Amygdala (tissue), 56 donors: ENCODE measurements at regions not wholly inside any gene's neighbourhood (a gene's known extent, or its start where the extent isn't known, plus 50 kb on each side); places are given as distances from the start of the nearest gene placed in this dataset.
A peak's percentile ranks its signal among the peaks of the same experiment; 100 is the strongest.

ENCODE experiments used
- DNase-seq, 56 donors: peaks; one replicate each; lab custom pipeline; 2025; lab: John Stamatoyannopoulos, UW

DNA sequence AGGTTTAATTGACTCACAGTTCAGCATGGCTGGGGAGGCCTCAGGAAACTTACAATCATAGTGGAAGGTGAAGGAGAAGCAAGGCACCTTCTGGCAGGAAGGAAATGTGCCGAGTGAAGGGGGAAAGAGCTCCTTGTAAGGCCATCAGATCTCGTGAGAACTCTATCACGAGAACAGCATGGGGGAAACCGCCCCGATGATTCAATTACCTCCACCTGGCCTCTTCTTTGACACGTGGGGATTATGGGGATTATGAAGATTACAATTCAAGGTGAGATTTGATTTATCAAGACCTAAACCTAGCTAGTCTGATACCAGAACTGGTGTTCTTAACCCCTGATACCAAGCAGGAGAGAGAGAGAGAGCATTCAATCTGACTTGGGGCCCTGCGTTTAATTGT, 258.7 kb downstream of the PTEN start:
- no peak for DNase-seq

- DNase-seq, result no peak
Observed at GRCh38 chr10:88122576-88122975, 259.2 kb downstream of the PTEN start.

DNA sequence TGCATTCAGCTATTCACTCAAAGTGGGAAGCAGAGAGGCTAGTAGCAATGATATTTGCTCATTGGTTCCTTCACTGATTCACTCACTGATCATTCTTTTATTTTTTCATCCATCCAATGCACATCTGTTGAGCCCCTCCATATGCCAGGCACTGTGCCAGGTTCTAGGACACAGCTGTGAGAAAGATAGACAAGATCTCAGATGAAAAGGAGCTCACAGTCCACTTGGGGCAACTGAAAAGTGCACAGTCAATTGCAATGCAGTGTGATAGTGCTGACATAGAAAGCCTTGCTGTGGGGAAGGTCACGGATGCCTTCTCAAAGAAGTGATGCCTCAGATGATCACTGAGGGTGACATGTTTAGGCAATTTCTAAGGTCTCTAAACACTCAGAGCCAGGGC, 262.3 kb downstream of the PTEN start:
- no peak for DNase-seq

- DNase-seq, result no peak
Observed at GRCh38 chr10:88126699-88127098, 263.3 kb downstream of the PTEN start.

DNA sequence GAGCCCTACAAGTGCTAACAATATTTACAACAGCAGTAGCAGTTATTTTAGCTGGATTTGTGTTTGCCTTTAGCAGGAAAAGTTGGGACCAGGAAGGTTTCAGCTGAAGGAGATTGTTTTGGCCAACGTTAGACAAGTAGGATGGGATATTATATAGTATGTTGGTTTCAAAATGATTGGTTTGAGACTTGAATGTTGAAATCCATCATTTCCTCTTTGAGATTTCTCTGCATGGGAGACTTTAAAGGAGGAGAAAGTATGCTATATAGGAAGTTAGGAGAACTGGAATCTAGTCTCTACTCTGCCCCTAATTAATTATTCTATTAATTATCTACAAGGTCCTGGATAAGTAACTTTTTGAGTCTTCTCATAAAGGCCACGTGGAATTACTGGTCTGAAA, 263.8 kb downstream of the PTEN start:
- DNase-seq, result no peak

GRCh38 chr10:88127766-88128165, 264.3 kb downstream of the PTEN start:
- DNase-seq, result no peak

GRCh38 chr10:88129013-88129412, 265.6 kb downstream of the PTEN start:
- no peak for DNase-seq

GRCh38 chr10:88130912-88131311, 267.5 kb downstream of the PTEN start:
- no peak for DNase-seq

DNA sequence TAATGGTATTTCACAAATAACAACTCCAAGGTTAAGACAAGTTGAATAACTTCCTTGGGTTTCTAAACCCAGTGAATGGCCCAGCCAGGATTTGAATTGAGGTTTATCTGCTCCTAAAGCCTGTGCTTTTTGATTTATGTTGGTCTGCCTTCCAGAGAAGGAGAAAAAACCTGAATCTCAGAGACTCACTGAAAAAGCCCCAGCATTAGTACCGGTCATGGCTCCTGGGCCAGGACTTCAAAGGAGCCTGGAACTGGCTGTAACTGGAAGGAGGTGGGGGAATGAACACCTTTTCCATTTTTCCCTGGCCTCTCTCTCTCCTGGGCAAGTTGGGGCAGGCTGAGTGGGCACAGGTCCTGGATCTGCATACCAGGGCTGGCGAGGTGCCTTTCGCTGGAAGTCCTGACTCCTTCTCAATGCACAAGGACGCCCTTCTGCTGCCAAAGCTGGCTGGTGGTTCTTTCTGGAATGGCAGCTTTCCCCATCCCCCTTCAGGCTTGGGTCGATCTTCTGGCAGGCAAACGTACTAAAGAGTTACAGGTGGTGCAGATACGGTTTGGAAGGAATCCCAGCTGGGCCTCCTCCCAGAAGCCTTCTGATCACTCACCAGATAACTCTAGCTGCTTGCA, 268.2 kb downstream of the PTEN start:
- peak in 6 of 56 donors; percentile 7 to 40 (median 12) for DNase-seq

DNA sequence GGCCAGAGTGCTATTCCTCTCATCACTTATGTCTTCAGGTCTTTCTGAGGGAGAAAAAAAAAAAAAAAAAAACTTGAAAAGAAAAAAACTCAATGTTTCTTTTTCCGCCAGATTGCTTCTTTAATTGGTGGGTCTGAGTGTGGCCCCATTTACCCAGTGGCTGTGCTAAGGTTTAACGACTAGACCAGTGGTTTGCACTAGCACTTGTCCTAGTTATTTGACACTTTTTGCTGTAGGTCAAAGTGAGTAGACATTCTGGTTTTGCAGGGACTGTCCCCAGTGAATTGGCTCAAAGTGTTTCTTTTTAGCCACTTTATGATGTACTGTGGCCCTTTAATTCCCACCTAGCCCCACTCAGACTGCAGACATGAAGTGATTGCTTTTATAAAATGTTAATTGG, 273.3 kb downstream of the PTEN start:
- DNase-seq, result no peak

DNA sequence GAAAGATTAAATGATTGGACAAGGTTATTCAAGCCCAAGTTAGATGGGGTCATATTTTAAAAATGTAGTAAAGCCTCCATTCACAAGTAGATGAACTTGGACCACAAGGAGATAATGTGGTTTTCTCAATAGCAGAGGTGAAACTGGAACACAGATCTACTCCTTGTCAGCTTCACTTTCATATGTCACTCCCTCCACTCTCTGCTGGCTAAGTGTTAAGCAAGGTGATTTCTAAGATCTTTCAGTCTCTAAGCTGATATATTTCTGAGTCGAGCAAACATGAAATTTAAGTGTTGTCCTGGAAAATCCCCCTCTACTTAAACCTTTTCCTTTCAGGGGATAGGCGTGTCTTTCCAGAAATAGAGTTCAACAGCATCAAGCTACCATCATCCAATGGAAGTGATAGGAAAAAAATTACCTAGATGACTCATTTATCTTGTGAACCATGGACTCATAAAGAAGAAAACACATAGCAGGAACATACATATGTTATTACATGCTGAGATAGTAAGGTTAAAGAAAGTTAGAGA, 275.0 kb downstream of the PTEN start:
- DNase-seq, result no peak

DNA sequence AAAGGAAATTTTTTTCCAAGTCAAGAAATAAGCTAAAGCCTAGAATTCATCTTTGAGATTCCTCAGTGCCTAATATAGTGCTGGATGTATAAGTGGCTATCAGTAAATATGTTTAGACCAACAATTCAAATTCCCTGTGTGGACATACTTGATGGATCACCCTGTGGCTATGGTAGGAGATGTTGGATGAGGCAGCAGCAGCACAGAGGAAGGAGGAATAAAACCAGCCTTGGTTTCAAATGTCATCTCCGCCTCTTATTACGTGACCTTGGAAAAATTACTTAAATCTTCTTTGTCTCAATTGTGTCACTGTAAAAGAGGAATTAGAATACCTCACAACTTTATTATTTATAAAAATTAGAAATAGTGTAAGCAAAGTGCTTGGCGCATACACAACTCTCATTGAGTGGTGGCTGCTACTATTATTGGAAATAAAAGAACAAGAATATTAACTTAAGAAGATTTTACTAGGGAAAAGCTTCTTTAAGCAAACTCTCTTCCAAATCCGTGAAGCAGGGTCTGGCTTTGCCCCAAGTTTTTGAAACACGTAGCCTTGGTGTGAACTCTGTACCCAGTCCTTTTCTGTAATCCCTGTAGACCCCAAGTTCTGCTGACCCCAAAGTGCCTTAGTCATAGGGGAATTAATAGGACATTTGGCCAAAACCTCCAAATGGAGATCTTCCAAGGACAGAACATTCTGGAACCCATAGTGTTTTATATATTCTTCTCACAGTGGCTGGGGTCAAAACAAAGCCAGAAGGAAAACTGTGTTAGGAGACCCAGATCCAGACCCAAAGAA, 283.8 kb downstream of the PTEN start:
- no peak for DNase-seq

- no peak for DNase-seq
Observed at GRCh38 chr10:88149906-88150305, 286.5 kb downstream of the PTEN start.

DNA sequence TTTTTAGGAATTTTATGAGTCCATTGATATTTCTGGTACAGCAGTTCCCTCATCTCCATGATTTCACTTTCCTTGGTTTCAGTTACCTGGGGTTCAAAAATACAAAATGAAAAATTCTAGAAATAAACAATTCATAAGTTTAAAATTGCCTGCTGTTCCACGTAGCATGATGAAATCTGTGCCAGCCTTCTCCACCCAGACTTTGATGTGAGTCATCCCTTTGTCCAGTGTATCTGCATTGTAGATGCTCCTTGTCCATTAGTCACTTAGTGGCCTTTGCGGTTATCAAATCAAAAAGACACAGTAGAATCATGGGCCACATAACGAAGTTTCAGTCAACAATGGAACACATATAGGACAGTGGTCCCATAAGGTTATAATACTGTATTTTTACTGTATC, 286.9 kb downstream of the PTEN start:
- DNase-seq, result no peak

GRCh38 chr10:88152728-88153133, 289.3 kb downstream of the PTEN start:
- no peak for DNase-seq

DNA sequence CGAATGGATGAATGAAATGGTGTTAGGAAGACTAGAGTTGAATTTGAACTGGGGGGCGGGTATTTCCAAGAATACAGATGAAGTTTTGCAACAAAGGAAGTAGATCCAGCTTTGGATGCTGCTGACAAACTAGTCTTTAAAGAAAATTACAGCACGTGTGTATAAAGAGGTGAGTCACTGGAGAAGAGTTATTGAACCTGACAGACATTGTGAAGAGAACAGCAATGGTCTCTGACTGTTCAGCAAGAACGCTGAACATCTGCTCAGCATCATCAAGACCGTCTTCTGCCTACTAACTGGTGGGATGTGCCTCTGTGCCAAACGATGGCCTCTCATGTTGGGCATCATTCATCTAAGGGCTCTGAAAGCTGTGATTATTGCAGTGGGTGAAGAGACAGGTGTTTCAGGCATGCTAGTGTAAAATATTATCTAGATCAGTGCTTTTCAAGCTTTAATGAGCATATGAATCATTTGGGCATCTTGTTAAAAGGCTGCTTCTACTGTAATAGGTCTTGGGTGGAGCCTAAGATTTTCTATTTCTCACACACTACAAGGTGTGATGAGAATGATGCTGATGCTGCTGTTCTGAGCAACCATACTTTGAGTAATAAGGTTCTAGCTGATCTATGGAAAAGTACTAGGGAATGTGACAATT, 291.3 kb downstream of the PTEN start:
- DNase-seq, result no peak

DNA sequence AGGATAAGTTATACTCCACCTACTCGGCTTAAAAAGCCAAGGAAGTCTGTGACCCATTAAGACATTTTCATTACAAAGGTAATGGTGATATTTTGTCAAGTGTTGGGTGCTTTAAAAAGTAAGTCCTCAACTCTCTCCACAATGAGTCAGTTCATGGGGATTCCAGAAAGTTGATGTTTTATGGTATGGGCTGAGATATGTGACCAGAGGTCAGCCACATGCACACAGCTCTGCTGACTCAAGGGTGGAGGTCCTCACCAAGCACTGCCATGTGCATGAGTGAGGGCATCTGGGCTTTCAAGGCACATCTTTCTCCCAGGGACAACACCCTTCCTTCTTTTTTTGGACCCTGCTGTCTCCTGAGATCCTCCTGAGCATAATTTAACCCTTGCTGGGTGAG, 292.9 kb downstream of the PTEN start:
- DNase-seq, result no peak

DNA sequence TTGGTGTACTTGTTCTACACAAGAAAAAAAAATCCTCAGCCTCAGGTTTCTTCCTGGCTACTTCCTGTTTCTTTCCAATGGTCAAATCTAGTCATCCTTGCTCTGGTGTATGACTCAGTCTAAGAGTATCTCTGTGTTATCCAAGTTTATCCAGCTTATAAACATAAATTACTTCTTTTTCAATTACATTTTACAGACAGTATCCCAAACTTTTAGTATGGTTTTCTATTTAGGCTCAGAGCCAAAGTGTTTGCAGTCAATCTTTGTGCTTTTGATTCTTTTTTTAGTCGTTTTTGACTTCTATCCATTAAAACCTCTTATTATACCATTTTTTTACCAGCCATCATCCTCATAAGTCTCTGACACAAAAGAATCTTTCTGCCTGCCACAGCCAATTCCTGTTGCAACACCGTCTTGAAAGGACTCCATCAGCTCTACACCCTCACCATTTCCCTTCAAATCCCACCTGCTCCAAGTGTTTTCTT, 294.6 kb downstream of the PTEN start:
- no peak for DNase-seq

- DNase-seq, result no peak
Observed at GRCh38 chr10:88158526-88159122, 295.2 kb downstream of the PTEN start.

DNA sequence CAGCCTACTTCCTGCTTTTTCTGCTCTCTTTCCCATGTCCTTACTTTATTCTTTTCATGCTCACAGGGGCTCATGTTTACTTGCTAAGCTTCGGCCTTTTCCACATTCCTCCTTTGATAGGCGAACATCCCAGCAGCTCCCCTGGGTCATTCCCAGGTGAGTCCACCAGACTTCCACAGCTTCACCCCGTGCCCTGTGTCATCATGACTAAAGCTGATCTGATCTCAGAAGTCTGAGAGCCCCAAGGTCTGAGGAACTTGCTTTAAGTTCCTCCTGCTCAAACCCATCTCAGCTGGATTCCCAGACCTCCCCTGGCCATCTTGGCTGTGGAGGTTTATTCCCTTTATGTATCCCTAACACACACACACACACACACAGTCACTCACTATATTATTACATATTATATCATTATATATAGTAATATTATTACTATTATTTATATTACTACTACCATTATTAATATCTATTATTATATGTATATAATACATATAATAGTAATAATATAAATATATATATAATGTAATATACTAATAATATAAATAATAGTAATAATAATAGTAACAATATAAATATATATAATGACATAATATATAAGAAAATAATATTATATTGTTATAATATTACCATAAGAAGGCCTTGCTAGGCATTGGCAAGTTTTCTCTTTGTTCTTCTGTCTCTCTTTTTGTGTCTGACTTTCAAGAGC, 295.9 kb downstream of the PTEN start:
- DNase-seq, result no peak
